ENCODE measurements at regions not wholly inside any gene's neighbourhood (a gene's known extent, or its start where the extent isn't known, plus 50 kb on each side); places are given as distances from the start of the nearest gene placed in this dataset.

- Histone ChIP-seq H3K4me3 (no peak overlapping the region), H3K27ac (no peak overlapping the region), H3K9me3 (no peaks in the 10 kb centered on the region), H3K27me3 (no peaks in the 10 kb centered on the region), H3K36me3 (no peaks in the 10 kb centered on the region), H3K4me1 (peaks cover 0 to 6% of the 10 kb centered on the region in 2 donors)
- no peak for TF ChIP-seq CTCF (IDR thresholded peaks at IDR 0.05)
- no peak for DNase-seq (ENCODE audit: low spot score)
Observed at GRCh38 chr6:139542351-139542750, 167.9 kb upstream of the CITED2 start.

- no peaks in the 10 kb centered on the region for H3K27me3 ChIP-seq
- H3K4me3 ChIP-seq, result no peak overlapping the region
- H3K27ac ChIP-seq, result no peak overlapping the region
- TF ChIP-seq CTCF (IDR thresholded peaks at IDR 0.05), result no peak
- peaks cover 0 to 6% of the 10 kb centered on the region in 2 donors for H3K4me1 ChIP-seq
- no peaks in the 10 kb centered on the region for H3K9me3 ChIP-seq
- no peaks in the 10 kb centered on the region for H3K36me3 ChIP-seq
- DNase-seq (ENCODE audit: low spot score), result no peak
Observed at GRCh38 chr6:139540894-139541293, 166.4 kb upstream of the CITED2 start.

GRCh38 chr6:139540276-139540675 is 165.8 kb upstream of the CITED2 start:
- H3K27ac ChIP-seq, result peak overlapping the region in 1 of 2 donors; percentile 26
- peaks cover 0 to 6% of the 10 kb centered on the region in 2 donors for H3K4me1 ChIP-seq
- TF ChIP-seq CTCF (IDR thresholded peaks at IDR 0.05), result no peak
- H3K36me3 ChIP-seq, result no peaks in the 10 kb centered on the region
- DNase-seq (ENCODE audit: low spot score), result no peak
- no peaks in the 10 kb centered on the region for H3K27me3 ChIP-seq
- H3K9me3 ChIP-seq, result no peaks in the 10 kb centered on the region
- H3K4me3 ChIP-seq, result no peak overlapping the region

GRCh38 chr6:139539852-139540251 is 165.4 kb upstream of the CITED2 start:
- TF ChIP-seq CTCF (IDR thresholded peaks at IDR 0.05), result no peak
- peak; percentile 82 for DNase-seq (ENCODE audit: low spot score)
- Histone ChIP-seq H3K27me3 (no peaks in the 10 kb centered on the region), H3K4me1 (peaks cover 0 to 7% of the 10 kb centered on the region in 2 donors), H3K9me3 (no peaks in the 10 kb centered on the region), H3K27ac (peak overlapping the region; percentile 26), H3K36me3 (no peaks in the 10 kb centered on the region), H3K4me3 (no peak overlapping the region)

- H3K27me3 ChIP-seq, result no peaks in the 10 kb centered on the region
- H3K9me3 ChIP-seq, result no peaks in the 10 kb centered on the region
- DNase-seq (ENCODE audit: low spot score), result no peak
- H3K4me1 ChIP-seq, result peaks cover 0 to 20% of the 10 kb centered on the region in 2 donors
- no peak for TF ChIP-seq CTCF (IDR thresholded peaks at IDR 0.05)
- H3K27ac ChIP-seq, result no peak overlapping the region
- no peaks in the 10 kb centered on the region for H3K36me3 ChIP-seq
- H3K4me3 ChIP-seq, result no peak overlapping the region
Observed at GRCh38 chr6:139538366-139538765, 163.9 kb upstream of the CITED2 start.

All from right atrium auricular region (tissue), 2 donors.